Ovary (tissue), 7 donors: ENCODE measurements at regions not wholly inside any gene's neighbourhood (a gene's known extent, or its start where the extent isn't known, plus 50 kb on each side); places are given as distances from the start of the nearest gene placed in this dataset.

Source experiments
- DNase-seq, 5 donors: peaks; one replicate each; pipeline ENCODE4 v3.0.0-alpha.2; 2019 to 2020
- H3K27ac ChIP-seq, 2 donors: fragments of 200-600 bp; one replicate each; pipeline versions ENCODE4 v1.5.1 to v1.8.0; 2019 to 2022
- H3K27me3 ChIP-seq: fragments of 200-600 bp; one replicate; pipeline ENCODE4 v1.8.0; 2022
- H3K36me3 ChIP-seq: fragments of 200-600 bp; sonication (generic); one replicate; pipeline ENCODE4 v1.5.1; 2019
- H3K4me1 ChIP-seq: one replicate; pipeline ENCODE4 v1.8.1; 2013; ENCODE audit warnings: mild to moderate bottlenecking, moderate library complexity; ENCODE audit not compliant: insufficient read depth
- H3K4me3 ChIP-seq: fragments of 200-600 bp; sonication (generic); one replicate; pipeline ENCODE4 v1.5.1; 2017
- H3K9me3 ChIP-seq, 2 donors: fragments of 200-600 bp in 1 of 2; sonication (generic) in 1 of 2; one replicate each; pipeline versions ENCODE4 v1.5.1 to v1.8.1; 2013 to 2019; ENCODE audit warnings: mild to moderate bottlenecking in 1 of 2, moderate library complexity in 1 of 2
- EP300 ChIP-seq: sonication (generic); formaldehyde crosslinking; IDR thresholded peaks from one replicate; pipeline ENCODE4 v1.6.1; 2017; ENCODE audit warnings: antibody characterized with exemption
- POLR2A ChIP-seq: fragments of 450-650 bp; IDR thresholded peaks from one replicate; pipeline ENCODE4 v1.6.1; 2017; ENCODE audit warnings: antibody characterized with exemption, mild to moderate bottlenecking, moderate library complexity
- WGBS, 3 donors: extraction: QIAGEN DNeasy Blood & Tissue Kit in 1 of 3; methylation state at CpG; one replicate each; pipeline versions ENCODE4 v1.1.5 to v1.1.7; 2013 to 2017; 5-methylcytosine and 5-hydroxymethylcytosine counted together
- intact Hi-C, 4 donors: fragments of 100-400 bp; cut with DNase I; formaldehyde crosslinking; loops; one replicate each; pipeline versions ENCODE4 v1.11.0 to v1.15.1; 2022 to 2023
- TF ChIP-seq, protein P1 (sequence below), 3 donors: fragments of 450-650 bp in 2 of 3; fragments of 200-600 bp in 1 of 3; IDR thresholded peaks; one replicate each; pipeline versions ENCODE4 v1.5.1 to v1.8.0; 2016 to 2022; ENCODE audit warnings: antibody characterized with exemption in 3 of 3, mild to moderate bottlenecking in 1 of 3
- donor health status: DM: no; HTN: no; CAD: no; lungs with moderate emphysema.
- donor health status: DM: no; HTN: no; CAD: no.
- donor health status: Bipolar disorder and iron deficiency.
- donor health status: DM: no; HTN: no; CAD: no.
- donor health status: DM: yes; HTN: yes; CAD: no.

DNA sequence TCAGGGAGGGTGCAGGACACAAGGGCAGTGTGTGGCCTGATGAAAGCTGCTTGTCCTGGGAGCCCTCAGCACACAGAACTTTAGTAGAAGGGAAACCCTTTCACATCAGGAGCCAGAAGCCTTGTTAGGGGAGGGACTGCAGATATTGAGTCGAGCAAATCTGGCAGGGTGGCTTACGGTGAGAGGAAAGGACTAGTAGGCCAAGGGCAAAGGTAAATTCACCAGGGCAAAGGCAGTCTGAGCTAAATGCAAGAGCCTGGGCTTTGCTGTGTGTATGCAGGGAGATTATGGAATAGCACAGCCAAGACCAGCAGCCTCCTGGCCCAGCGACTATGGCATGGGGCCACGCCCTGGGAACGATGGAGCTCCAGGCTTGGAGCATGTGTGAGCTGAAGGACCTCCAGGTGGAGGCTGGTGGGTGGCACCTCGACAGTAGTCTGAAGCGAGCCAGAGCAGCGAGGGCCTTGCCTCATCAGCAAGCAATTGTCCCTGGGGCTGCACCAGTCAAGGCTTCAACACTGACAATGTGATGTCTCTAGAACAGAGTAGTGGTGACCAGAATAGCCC lies 76.1 kb downstream of the CCR1 start:
- TF ChIP-seq, protein P1, sequence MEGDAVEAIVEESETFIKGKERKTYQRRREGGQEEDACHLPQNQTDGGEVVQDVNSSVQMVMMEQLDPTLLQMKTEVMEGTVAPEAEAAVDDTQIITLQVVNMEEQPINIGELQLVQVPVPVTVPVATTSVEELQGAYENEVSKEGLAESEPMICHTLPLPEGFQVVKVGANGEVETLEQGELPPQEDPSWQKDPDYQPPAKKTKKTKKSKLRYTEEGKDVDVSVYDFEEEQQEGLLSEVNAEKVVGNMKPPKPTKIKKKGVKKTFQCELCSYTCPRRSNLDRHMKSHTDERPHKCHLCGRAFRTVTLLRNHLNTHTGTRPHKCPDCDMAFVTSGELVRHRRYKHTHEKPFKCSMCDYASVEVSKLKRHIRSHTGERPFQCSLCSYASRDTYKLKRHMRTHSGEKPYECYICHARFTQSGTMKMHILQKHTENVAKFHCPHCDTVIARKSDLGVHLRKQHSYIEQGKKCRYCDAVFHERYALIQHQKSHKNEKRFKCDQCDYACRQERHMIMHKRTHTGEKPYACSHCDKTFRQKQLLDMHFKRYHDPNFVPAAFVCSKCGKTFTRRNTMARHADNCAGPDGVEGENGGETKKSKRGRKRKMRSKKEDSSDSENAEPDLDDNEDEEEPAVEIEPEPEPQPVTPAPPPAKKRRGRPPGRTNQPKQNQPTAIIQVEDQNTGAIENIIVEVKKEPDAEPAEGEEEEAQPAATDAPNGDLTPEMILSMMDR (IDR thresholded peaks at IDR 0.05) = no peak
- TF ChIP-seq EP300 (no peak), POLR2A (no peak)
- no peak overlapping the region for H3K4me3 ChIP-seq
- intact Hi-C loops = no loop called here
- DNase-seq = no peak
- H3K4me1 ChIP-seq = peaks cover 2% of the 10 kb centered on the region
- no peaks in the 10 kb centered on the region for H3K36me3 ChIP-seq
- no peak overlapping the region for H3K27ac ChIP-seq
- 83 to 89% (median 87%) methylated on average over 8 of the region's 8 CpGs for WGBS, 3 donors
- no peaks in the 10 kb centered on the region for H3K9me3 ChIP-seq
- H3K27me3 ChIP-seq = no peaks in the 10 kb centered on the region

- Histone ChIP-seq H3K27me3 (no peaks in the 10 kb centered on the region), H3K27ac (no peak overlapping the region)
- intact Hi-C loops = no loop called here
Observed at GRCh38 chr3:46130631-46131310, 77.3 kb downstream of the CCR1 start.

DNA sequence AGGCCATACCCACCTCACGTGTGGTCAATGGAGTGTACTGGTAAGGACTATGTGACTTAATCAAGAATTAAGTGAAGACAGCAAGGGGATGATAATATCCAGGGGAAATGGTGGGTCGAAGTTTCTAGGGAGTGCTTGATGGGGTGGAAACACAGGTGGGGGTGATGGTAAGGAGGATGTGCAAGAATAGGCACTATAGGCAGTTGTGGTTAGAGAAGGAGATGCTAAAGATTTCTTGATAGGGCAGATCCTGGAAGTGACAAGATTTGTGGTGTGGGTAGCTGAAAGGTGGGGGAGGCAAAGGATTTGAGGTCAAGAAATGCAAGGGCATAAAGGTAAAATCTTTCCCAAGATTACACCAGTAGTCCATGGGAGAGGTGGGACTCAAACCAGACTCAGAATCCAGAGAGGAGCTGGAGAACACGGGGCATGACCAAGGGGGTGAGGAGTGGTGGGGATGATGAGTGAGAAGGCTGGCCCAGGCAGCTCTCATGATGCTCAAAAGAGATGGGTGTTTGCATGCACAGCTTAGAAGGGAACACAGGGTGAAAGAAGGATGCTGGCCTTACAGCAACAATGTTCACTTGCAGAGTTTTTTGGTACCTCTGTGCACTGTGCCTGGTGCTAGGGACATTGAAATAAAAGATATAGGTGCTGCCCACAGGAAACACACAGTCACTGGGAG lies 78.4 kb downstream of the CCR1 start:
- TF ChIP-seq EP300 (no peak), POLR2A (no peak)
- TF ChIP-seq, protein P1 (IDR thresholded peaks at IDR 0.05) = no peak
- WGBS, 3 donors = 56 to 81% (median 74%) methylated on average over 3 of the region's 3 CpGs
- DNase-seq = no peak
- Histone ChIP-seq H3K27me3 (no peaks in the 10 kb centered on the region), H3K9me3 (no peaks in the 10 kb centered on the region), H3K4me3 (no peak overlapping the region), H3K27ac (no peak overlapping the region), H3K36me3 (no peaks in the 10 kb centered on the region), H3K4me1 (peaks cover 2% of the 10 kb centered on the region)
- intact Hi-C loops = no loop called here

More at GRCh38 chr3:46130631-46131310, 77.3 kb downstream of the CCR1 start:
- Histone ChIP-seq H3K4me3 (no peak overlapping the region), H3K9me3 (no peaks in the 10 kb centered on the region), H3K36me3 (no peaks in the 10 kb centered on the region), H3K4me1 (peaks cover 2% of the 10 kb centered on the region)
- DNase-seq = no peak
- 78 to 82% (median 79%) methylated on average over 7 of the region's 7 CpGs for WGBS, 3 donors
- no peak for TF ChIP-seq EP300
- TF ChIP-seq, protein P1 (IDR thresholded peaks at IDR 0.05) = no peak
- TF ChIP-seq POLR2A = no peak

DNA sequence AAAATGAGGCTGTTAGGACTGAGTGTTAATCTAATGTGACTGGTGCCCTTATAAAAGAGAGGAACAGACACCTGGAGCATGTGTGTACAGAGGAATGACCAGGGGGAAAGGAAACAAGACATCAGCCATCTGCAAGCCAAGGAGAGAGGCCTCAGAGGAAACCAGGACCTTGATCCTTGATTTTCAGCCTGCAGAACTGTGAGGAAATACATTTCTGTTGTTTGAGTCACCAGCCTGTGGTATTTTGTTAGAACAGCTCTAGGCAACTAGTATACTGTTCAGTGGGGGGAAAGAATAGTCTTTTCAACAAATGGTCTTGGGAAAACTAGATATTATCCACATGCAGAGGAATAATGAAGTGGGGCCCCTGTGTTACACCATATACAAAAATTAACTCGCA lies 80.6 kb downstream of the CCR1 start:
- intact Hi-C loops = no loop called here
- DNase-seq = no peak
- no peaks in the 10 kb centered on the region for H3K36me3 ChIP-seq
- H3K4me3 ChIP-seq = no peak overlapping the region
- WGBS, 3 donors = 90 to 100% (median 93%) methylated on average over 1 of the region's 1 CpG
- TF ChIP-seq, protein P1 (IDR thresholded peaks at IDR 0.05) = no peak
- TF ChIP-seq EP300 (no peak), POLR2A (no peak)
- H3K27ac ChIP-seq = no peak overlapping the region
- H3K4me1 ChIP-seq = peaks cover 9% of the 10 kb centered on the region
- H3K27me3 ChIP-seq = no peaks in the 10 kb centered on the region
- no peaks in the 10 kb centered on the region for H3K9me3 ChIP-seq
